ENCODE measurements at regions not wholly inside any gene's neighbourhood (a gene's known extent, or its start where the extent isn't known, plus 50 kb on each side); places are given as distances from the start of the nearest gene placed in this dataset.

- Histone ChIP-seq H4K20me1 (ENCODE audit: insufficient read depth) (no peaks in the 10 kb centered on the region), H3K4me3 (no peak overlapping the region), H3K36me3 (ENCODE audit: low read depth) (no peaks in the 10 kb centered on the region), H3K79me2 (ENCODE audit: low read depth) (no peaks in the 10 kb centered on the region), H3K4me2 (no peak overlapping the region), H3K27ac (no peak overlapping the region), H3K4me1 (replicated peaks; ENCODE audit: insufficient read depth) (no peaks in the 10 kb centered on the region), H2AFZ (no peak overlapping the region), H3K9me3 (ENCODE audit: insufficient read depth, low read depth) (no peaks in the 10 kb centered on the region), H3K9me2 (ENCODE audit: insufficient read depth) (0 out of 2 replicates have a peak, but pooled peaks cover 7% of the 10 kb centered on the region), H3F3A (ENCODE audit: insufficient read depth, low read depth) (no peaks in the 10 kb centered on the region), H3K27me3 (ENCODE audit: insufficient read depth, low read depth) (0 out of 2 replicates have a peak, but pooled peaks cover 5% of the 10 kb centered on the region)
- no peak for DNase-seq
- intact Hi-C loops (cut with micrococcal nuclease; ENCODE audit: unreplicated experiment): no loop called here
- POLR2A ChIA-PET (ENCODE audit: unreplicated experiment): no interaction called here
- TF ChIP-seq, protein P1, sequence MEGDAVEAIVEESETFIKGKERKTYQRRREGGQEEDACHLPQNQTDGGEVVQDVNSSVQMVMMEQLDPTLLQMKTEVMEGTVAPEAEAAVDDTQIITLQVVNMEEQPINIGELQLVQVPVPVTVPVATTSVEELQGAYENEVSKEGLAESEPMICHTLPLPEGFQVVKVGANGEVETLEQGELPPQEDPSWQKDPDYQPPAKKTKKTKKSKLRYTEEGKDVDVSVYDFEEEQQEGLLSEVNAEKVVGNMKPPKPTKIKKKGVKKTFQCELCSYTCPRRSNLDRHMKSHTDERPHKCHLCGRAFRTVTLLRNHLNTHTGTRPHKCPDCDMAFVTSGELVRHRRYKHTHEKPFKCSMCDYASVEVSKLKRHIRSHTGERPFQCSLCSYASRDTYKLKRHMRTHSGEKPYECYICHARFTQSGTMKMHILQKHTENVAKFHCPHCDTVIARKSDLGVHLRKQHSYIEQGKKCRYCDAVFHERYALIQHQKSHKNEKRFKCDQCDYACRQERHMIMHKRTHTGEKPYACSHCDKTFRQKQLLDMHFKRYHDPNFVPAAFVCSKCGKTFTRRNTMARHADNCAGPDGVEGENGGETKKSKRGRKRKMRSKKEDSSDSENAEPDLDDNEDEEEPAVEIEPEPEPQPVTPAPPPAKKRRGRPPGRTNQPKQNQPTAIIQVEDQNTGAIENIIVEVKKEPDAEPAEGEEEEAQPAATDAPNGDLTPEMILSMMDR (conservative IDR thresholded peaks at IDR 0.05): no peak
- TF ChIP-seq EZH2 (IDR thresholded peaks at IDR 0.05; ENCODE audit: low read depth): no peak
- CTCF ChIA-PET: no interaction called here
- BruUV-seq (replicated peaks): no TSS peak
Observed at GRCh38 chr1:222417264-222417663, 130.6 kb downstream of the HHIPL2 start.

- Histone ChIP-seq H3K79me2 (ENCODE audit: low read depth) (no peaks in the 10 kb centered on the region), H3K4me1 (replicated peaks; ENCODE audit: insufficient read depth) (no peaks in the 10 kb centered on the region), H3K9me2 (ENCODE audit: insufficient read depth) (0 out of 2 replicates have a peak, but pooled peaks cover 7% of the 10 kb centered on the region), H4K20me1 (ENCODE audit: insufficient read depth) (no peaks in the 10 kb centered on the region), H3K27ac (no peak overlapping the region), H3F3A (ENCODE audit: insufficient read depth, low read depth) (no peaks in the 10 kb centered on the region), H2AFZ (no peak overlapping the region), H3K4me3 (no peak overlapping the region), H3K9me3 (ENCODE audit: insufficient read depth, low read depth) (no peaks in the 10 kb centered on the region), H3K27me3 (ENCODE audit: insufficient read depth, low read depth) (0 out of 2 replicates have a peak, but pooled peaks cover 5% of the 10 kb centered on the region), H3K36me3 (ENCODE audit: low read depth) (no peaks in the 10 kb centered on the region), H3K4me2 (no peak overlapping the region)
- DNase-seq: no peak
- ChIA-PET POLR2A (ENCODE audit: unreplicated experiment) (interaction anchor here (0.6 kb wide), 1 partner anchor 115 kb away, joined by 10 read pairs; no protein-coding TSS in a partner anchor), CTCF (no interaction called here)
- TF ChIP-seq, protein P1 (conservative IDR thresholded peaks at IDR 0.05): no peak
- no peak for TF ChIP-seq EZH2 (IDR thresholded peaks at IDR 0.05; ENCODE audit: low read depth)
- BruUV-seq (replicated peaks): no TSS peak
- intact Hi-C loops (cut with micrococcal nuclease; ENCODE audit: unreplicated experiment): no loop called here
Observed at GRCh38 chr1:222416001-222416791, 131.7 kb downstream of the HHIPL2 start.

GRCh38 chr1:222415441-222415840, 132.5 kb downstream of the HHIPL2 start:
- BruUV-seq (replicated peaks): no TSS peak
- TF ChIP-seq, protein P1 (conservative IDR thresholded peaks at IDR 0.05): no peak
- no peak for TF ChIP-seq EZH2 (IDR thresholded peaks at IDR 0.05; ENCODE audit: low read depth)
- Histone ChIP-seq H3K9me2 (ENCODE audit: insufficient read depth) (0 out of 2 replicates have a peak, but pooled peaks cover 7% of the 10 kb centered on the region), H3K27ac (no peak overlapping the region), H4K20me1 (ENCODE audit: insufficient read depth) (no peaks in the 10 kb centered on the region), H3K4me1 (replicated peaks; ENCODE audit: insufficient read depth) (no peaks in the 10 kb centered on the region), H3K4me2 (no peak overlapping the region), H3F3A (ENCODE audit: insufficient read depth, low read depth) (no peaks in the 10 kb centered on the region), H2AFZ (no peak overlapping the region), H3K9me3 (ENCODE audit: insufficient read depth, low read depth) (no peaks in the 10 kb centered on the region), H3K27me3 (ENCODE audit: insufficient read depth, low read depth) (0 out of 2 replicates have a peak, but pooled peaks cover 5% of the 10 kb centered on the region), H3K36me3 (ENCODE audit: low read depth) (no peaks in the 10 kb centered on the region), H3K4me3 (no peak overlapping the region), H3K79me2 (ENCODE audit: low read depth) (no peaks in the 10 kb centered on the region)
- ChIA-PET CTCF (no interaction called here), POLR2A (ENCODE audit: unreplicated experiment) (no interaction called here)
- intact Hi-C loops (cut with micrococcal nuclease; ENCODE audit: unreplicated experiment): no loop called here
- no peak for DNase-seq

All from PC-9 (cell line).